Ovary (tissue), 7 donors: ENCODE measurements at regions not wholly inside any gene's neighbourhood (a gene's known extent, or its start where the extent isn't known, plus 50 kb on each side); places are given as distances from the start of the nearest gene placed in this dataset.

ENCODE experiments used
- DNase-seq, 5 donors: peaks; one replicate each; pipeline ENCODE4 v3.0.0-alpha.2; 2019 to 2020
- H3K27ac ChIP-seq, 2 donors: fragments of 200-600 bp; one replicate each; pipeline versions ENCODE4 v1.5.1 to v1.8.0; 2019 to 2022
- H3K27me3 ChIP-seq: fragments of 200-600 bp; one replicate; pipeline ENCODE4 v1.8.0; 2022
- H3K36me3 ChIP-seq: fragments of 200-600 bp; sonication (generic); one replicate; pipeline ENCODE4 v1.5.1; 2019
- H3K4me1 ChIP-seq: one replicate; pipeline ENCODE4 v1.8.1; 2013; ENCODE audit warnings: mild to moderate bottlenecking, moderate library complexity; ENCODE audit not compliant: insufficient read depth
- H3K4me3 ChIP-seq: fragments of 200-600 bp; sonication (generic); one replicate; pipeline ENCODE4 v1.5.1; 2017
- H3K9me3 ChIP-seq, 2 donors: fragments of 200-600 bp in 1 of 2; sonication (generic) in 1 of 2; one replicate each; pipeline versions ENCODE4 v1.5.1 to v1.8.1; 2013 to 2019; ENCODE audit warnings: mild to moderate bottlenecking in 1 of 2, moderate library complexity in 1 of 2
- EP300 ChIP-seq: sonication (generic); formaldehyde crosslinking; IDR thresholded peaks from one replicate; pipeline ENCODE4 v1.6.1; 2017; ENCODE audit warnings: antibody characterized with exemption
- POLR2A ChIP-seq: fragments of 450-650 bp; IDR thresholded peaks from one replicate; pipeline ENCODE4 v1.6.1; 2017; ENCODE audit warnings: antibody characterized with exemption, mild to moderate bottlenecking, moderate library complexity
- WGBS, 3 donors: extraction: QIAGEN DNeasy Blood & Tissue Kit in 1 of 3; methylation state at CpG; one replicate each; pipeline versions ENCODE4 v1.1.5 to v1.1.7; 2013 to 2017; 5-methylcytosine and 5-hydroxymethylcytosine counted together
- intact Hi-C, 4 donors: fragments of 100-400 bp; cut with DNase I; formaldehyde crosslinking; loops; one replicate each; pipeline versions ENCODE4 v1.11.0 to v1.15.1; 2022 to 2023
- TF ChIP-seq, protein P1 (sequence below), 3 donors: fragments of 450-650 bp in 2 of 3; fragments of 200-600 bp in 1 of 3; IDR thresholded peaks; one replicate each; pipeline versions ENCODE4 v1.5.1 to v1.8.0; 2016 to 2022; ENCODE audit warnings: antibody characterized with exemption in 3 of 3, mild to moderate bottlenecking in 1 of 3
- donor health status: DM: no; HTN: no; CAD: no; lungs with moderate emphysema.
- donor health status: DM: no; HTN: no; CAD: no.
- donor health status: Bipolar disorder and iron deficiency.
- donor health status: DM: no; HTN: no; CAD: no.
- donor health status: DM: yes; HTN: yes; CAD: no.

DNA sequence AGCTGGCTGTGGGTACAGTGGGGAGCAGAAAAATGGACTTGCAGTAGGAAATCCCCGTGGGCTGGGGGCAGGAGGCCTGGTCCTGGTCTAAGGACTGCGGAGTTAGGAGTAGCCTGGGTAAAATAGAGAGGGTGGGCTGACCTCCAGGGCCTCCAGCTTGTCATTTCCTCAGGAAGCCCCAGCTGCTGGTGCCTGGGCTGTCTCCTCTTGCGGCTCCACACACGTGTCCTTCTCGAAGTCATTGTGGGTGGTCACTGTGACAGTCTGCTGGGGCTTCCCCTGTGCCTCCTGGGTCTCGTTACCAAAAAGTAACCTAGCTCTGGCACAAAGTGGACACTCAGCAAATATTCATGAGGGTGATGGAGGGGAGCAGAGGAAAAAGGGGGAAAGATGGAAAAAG lies 259.7 kb downstream of the FGF9 start:
- TF ChIP-seq, protein P1, sequence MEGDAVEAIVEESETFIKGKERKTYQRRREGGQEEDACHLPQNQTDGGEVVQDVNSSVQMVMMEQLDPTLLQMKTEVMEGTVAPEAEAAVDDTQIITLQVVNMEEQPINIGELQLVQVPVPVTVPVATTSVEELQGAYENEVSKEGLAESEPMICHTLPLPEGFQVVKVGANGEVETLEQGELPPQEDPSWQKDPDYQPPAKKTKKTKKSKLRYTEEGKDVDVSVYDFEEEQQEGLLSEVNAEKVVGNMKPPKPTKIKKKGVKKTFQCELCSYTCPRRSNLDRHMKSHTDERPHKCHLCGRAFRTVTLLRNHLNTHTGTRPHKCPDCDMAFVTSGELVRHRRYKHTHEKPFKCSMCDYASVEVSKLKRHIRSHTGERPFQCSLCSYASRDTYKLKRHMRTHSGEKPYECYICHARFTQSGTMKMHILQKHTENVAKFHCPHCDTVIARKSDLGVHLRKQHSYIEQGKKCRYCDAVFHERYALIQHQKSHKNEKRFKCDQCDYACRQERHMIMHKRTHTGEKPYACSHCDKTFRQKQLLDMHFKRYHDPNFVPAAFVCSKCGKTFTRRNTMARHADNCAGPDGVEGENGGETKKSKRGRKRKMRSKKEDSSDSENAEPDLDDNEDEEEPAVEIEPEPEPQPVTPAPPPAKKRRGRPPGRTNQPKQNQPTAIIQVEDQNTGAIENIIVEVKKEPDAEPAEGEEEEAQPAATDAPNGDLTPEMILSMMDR (IDR thresholded peaks at IDR 0.05): no peak
- TF ChIP-seq EP300 (no peak), POLR2A (no peak)
- H3K4me1 ChIP-seq: no peaks in the 10 kb centered on the region
- no peaks in the 10 kb centered on the region for H3K9me3 ChIP-seq
- no peaks in the 10 kb centered on the region for H3K27me3 ChIP-seq
- DNase-seq: no peak
- H3K27ac ChIP-seq: no peak overlapping the region
- H3K4me3 ChIP-seq: no peak overlapping the region
- intact Hi-C loops: no loop called here
- 61 to 68% (median 65%) methylated on average over 6 of the region's 6 CpGs for WGBS, 3 donors
- H3K36me3 ChIP-seq: no peaks in the 10 kb centered on the region

DNA sequence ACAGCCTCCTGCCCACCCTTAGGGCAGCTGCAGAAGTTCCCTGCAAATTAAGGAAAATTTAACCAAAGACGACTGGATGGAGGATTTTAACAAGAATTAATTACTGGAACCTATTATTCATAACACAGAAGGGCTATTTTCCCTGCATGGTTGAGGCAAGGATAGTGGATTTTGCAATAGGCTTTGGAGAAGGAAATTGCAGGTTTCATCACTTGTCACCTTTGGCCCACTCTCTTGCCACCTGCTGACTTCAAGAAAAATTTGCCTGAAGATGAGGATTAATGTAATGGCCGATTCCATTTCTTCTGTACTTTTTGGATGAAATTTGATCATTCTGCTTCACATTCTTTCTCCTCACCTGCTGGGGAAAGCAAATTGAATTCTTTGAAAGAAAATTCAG lies 261.7 kb downstream of the FGF9 start:
- intact Hi-C loops: no loop called here
- Histone ChIP-seq H3K4me1 (no peaks in the 10 kb centered on the region), H3K27me3 (no peaks in the 10 kb centered on the region), H3K4me3 (no peak overlapping the region), H3K27ac (no peak overlapping the region), H3K9me3 (no peaks in the 10 kb centered on the region), H3K36me3 (no peaks in the 10 kb centered on the region)
- no peak for TF ChIP-seq EP300
- no peak for TF ChIP-seq POLR2A
- TF ChIP-seq, protein P1 (IDR thresholded peaks at IDR 0.05): no peak
- no peak for DNase-seq
- WGBS, 3 donors: 80 to 92% (median 82%) methylated on average over 2 of the region's 2 CpGs

DNA sequence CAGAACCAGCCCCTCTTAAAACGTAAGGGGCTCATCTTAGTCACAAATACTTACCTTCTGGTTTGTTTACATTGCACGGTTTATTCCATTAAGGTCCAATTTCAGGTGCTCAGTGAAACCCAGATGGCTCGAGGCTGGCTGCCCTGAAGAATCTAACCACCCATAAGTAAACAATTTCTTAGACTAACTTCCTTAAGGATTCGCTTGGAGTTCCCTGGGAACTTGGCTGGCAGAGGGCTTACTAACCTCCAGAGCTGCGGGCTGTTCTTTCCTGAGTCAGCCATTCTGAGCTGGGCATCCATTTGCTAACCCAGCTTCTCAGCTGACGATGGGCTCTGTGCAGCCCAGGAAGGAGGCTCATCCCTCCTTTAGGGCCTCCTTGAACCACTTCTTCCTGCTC lies 262.1 kb downstream of the FGF9 start:
- no peaks in the 10 kb centered on the region for H3K36me3 ChIP-seq
- H3K4me3 ChIP-seq: no peak overlapping the region
- 67 to 75% (median 73%) methylated on average over 6 of the region's 6 CpGs for WGBS, 3 donors

DNA sequence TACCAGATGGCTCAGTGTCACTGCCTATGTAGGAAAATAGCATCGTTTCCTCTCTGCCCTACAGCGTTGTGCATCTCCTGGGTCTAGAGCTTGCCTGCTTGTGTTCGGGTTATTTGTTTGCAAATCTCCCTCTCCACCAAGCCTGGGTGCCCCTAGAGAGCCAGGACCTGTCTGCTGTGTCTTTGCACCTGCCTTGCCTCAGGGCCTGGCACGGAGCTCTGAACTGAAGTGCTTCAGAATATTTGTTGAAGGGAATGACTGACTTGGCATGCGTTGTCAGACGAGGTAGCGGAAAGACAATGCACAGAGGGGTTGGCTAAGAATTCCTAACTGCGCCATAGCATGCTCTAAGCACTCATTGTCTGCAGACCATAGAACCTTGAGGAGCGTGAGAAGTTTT lies 263.4 kb downstream of the FGF9 start:
- no peak for TF ChIP-seq EP300
- no peak for TF ChIP-seq POLR2A
- TF ChIP-seq, protein P1 (IDR thresholded peaks at IDR 0.05): no peak
- no peak overlapping the region for H3K4me3 ChIP-seq
- H3K27ac ChIP-seq: no peak overlapping the region
- no peaks in the 10 kb centered on the region for H3K36me3 ChIP-seq
- H3K4me1 ChIP-seq: no peaks in the 10 kb centered on the region
- WGBS, 3 donors: 94 to 97% (median 96%) methylated on average over 9 of the region's 9 CpGs
- no peaks in the 10 kb centered on the region for H3K9me3 ChIP-seq
- intact Hi-C loops: no loop called here
- H3K27me3 ChIP-seq: no peaks in the 10 kb centered on the region
- no peak for DNase-seq

More for the DNA sequence above, 262.1 kb downstream of the FGF9 start:
- Histone ChIP-seq H3K27ac (no peak overlapping the region), H3K9me3 (no peaks in the 10 kb centered on the region), H3K27me3 (no peaks in the 10 kb centered on the region), H3K4me1 (no peaks in the 10 kb centered on the region)
- intact Hi-C loops: no loop called here
- TF ChIP-seq, protein P1 (IDR thresholded peaks at IDR 0.05): no peak
- no peak for TF ChIP-seq POLR2A
- no peak for TF ChIP-seq EP300
- no peak for DNase-seq

DNA sequence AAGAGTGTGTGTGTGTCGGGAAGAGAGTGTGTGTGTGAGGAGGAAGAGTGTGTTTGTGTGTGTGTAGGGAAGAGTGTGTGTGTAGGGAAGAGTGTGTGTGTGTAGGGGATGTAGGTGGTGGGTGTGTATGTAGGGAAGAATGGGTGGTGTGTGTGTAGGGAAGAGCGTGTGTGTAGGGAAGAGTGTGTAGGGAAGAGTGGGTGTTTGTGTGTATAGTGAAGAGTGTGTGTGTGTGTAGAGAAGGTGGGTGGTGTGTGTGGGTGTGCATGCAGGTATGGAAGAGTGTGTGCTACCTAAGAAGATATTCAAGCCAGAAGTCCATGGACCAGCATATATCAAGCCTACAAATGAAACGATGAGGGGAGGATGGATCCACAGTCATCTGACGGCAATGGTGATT lies 265.8 kb downstream of the FGF9 start:
- no peak overlapping the region for H3K4me3 ChIP-seq
- no peak for DNase-seq
- no peaks in the 10 kb centered on the region for H3K4me1 ChIP-seq
- TF ChIP-seq, protein P1 (IDR thresholded peaks at IDR 0.05): no peak
- TF ChIP-seq EP300: no peak
- TF ChIP-seq POLR2A: no peak
- WGBS, 3 donors: 93% methylated on average over 4 of the region's 4 CpGs
- no peaks in the 10 kb centered on the region for H3K9me3 ChIP-seq
- no peaks in the 10 kb centered on the region for H3K36me3 ChIP-seq
- H3K27ac ChIP-seq: no peak overlapping the region
- intact Hi-C loops: no loop called here
- H3K27me3 ChIP-seq: no peaks in the 10 kb centered on the region
